Suppressor macrophage (primary cell): ENCODE measurements at regions not wholly inside any gene's neighbourhood (a gene's known extent, or its start where the extent isn't known, plus 50 kb on each side); places are given as distances from the start of the nearest gene placed in this dataset.

Experiments
- DNase-seq, 4 experiments: peaks; one replicate each; pipeline ENCODE4 v3.0.0-alpha.2; 2020 to 2022

DNA sequence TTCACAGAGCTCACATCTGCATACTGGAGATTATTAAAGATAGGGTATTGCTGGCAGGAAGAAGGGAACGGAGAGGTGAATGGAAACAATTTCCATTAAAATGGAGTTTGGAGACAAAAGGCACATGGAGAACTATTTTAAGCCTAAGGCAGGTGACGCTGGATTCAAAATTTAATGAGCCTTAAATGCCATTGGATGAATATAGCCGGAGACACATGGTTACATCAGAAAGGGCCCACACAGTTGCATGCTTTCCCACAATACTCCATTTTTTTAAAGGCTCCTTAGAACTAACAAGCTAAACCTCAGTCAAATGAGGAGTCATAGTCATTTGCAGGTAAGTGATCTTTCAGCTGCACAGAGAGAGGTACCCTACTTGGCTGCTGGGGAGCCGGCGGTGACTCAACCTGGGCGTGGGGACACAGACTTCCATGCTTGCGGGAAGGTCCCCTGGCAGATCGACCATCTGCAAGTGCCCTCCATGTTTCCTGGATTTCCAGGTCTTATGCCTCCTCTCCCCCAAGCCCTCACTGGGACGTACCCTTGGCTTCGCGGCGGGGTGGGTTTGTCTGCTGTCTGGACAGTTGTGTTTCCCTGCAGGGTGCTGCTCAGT lies 259.2 kb downstream of the CBLN1 start:
- DNase-seq = no peak

DNA sequence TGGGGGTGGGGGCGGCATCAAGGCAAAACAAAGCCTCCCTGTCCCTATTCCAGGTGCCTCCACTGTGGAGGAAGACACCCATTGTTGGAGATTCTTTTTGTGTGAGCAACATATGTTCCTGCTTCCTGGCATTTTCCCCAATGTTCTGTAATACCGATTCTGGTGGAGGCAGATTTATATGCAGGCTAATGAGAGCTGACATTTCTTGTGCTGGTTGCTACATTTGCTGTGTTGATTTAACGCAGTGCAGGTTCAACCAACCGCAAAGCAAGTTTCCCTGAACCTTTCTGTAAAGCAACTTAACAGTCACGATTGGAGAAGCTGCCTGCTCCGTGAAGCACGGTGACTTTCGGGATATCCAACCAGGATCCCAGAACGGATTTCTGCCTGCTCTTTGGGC lies 260.5 kb downstream of the CBLN1 start:
- no peak for DNase-seq

DNA sequence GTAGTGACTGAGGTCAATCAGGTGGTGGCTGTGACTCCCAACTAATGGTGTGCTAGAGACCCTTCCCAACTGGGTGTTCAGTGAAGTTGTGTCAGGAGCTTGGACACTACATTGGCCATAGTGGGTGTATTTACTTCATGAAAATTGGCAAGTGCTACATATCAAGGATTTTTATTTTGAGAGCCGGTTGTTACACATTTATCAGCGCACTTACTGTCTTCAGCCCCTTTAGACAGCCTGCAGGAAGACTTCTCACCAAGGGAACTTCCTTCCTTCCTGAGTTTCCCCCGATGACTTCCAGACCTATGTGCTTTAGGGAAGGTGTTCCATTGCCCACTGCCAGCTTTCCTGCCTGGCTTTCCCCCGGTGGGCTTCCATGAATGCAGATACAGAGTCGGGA lies 261.2 kb downstream of the CBLN1 start:
- no peak for DNase-seq

DNA sequence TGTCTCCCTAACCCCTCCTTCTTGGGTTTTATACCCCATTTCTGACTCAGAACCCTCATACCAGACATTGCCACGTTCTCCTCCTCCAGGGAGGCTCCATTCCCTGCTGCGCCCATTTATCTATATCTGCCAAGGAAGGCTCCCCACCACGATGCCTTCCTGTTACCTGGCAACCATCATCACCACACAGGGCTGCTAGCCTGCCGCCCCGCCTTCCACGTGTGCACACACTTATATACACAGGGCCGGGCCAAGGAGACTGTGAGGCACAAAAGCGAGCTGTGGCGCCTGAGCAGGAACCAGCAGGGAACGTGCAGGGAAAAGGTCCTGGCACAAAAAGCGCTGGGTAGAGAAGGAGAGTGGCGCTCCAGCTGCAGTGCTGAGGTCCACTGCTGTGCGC lies 261.8 kb downstream of the CBLN1 start:
- DNase-seq = no peak

DNA sequence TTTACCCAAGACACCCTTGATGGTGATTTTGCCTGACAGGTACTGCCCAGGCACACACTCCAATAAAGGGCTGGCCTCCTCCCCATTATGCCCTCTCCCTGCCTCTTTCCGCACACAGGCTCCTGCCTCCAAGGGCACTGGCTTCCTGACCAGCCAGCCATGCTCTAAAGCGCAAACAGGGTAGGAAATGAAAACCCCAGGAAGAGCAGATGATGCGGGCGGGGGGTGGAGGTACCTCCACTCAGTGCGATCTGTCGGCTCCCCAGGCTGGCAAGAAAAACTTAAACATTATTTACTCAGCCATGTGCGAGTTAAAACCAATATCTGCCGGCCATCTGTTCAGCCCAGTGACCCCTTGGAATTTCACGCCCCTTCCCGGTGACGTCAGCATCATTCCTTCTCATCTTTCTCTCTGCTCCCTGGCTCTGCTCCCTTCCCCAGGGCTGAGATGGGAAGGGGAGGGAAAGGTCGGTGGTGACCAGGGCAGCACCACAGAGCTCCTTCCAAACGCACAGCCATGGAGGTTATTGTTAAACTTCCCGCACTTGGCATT lies 262.5 kb downstream of the CBLN1 start:
- no peak for DNase-seq

DNA sequence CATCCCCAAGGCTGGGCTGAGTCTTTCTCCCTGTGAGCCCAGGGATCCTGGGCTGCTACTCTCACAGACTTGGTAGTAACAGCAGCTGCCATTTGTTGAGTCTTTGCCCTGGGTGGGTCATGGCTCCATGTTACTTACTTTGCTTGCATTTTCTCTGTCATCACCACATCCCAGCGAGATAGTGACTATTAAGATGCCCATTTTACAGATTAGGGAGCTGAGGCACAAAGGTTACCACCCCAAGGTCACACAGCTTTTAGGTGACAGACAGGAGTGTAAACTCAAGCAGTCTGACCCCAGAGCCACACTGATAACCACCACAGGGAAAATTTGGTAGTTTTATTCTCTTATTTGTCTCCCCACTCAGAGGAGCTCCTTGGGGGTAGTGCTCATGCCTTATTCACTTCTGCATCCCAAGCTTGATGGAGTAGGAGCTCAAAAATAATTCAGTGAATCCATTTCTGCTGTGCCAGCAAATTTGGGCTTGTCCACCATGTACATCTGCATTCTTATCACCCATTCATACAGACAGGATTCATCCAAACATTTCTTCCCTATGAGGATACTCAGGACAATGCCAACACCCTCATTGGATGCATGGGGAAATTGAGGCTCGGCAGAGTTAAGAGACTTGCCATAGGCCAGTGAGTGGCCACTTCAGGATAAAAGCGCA lies 263.2 kb downstream of the CBLN1 start:
- DNase-seq = no peak

DNA sequence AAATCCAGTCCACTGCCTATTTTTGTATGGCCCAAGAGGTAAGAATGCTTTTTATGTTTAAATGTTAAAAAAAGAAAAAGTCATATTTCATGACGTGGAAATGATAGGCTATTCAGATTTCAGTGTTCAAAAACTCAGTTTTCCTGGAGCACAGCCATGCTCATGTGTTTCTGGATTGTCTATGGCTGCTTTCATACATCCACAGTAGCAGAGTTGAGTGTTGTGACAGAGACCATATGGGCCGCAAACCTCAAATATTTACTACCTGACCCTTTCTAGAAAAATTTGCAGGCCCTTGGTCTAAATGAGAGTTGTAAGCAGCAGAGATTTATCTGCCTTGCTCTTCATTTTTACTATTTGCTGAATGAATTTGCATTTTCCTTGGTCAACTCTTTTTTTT lies 264.1 kb downstream of the CBLN1 start:
- no peak for DNase-seq

DNA sequence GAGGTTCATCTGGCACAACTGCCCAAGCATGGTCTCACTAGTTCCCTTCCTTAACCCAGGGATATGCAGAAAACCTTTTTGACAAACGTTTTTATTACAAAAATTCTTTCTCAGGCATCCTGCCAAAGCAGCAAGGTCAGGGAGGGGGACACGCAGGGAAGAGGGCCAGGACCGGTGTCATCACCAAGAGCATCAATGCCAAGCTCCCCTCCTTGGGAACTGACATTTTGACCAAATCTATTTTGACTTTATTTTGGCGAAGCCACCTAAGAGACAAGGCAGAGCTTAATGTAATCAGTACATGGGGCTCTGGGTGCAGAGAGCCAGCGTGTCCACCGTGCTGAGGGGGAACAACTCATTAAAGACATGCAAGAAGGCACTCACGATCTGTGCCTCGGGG lies 265.2 kb downstream of the CBLN1 start:
- DNase-seq = no peak

DNA sequence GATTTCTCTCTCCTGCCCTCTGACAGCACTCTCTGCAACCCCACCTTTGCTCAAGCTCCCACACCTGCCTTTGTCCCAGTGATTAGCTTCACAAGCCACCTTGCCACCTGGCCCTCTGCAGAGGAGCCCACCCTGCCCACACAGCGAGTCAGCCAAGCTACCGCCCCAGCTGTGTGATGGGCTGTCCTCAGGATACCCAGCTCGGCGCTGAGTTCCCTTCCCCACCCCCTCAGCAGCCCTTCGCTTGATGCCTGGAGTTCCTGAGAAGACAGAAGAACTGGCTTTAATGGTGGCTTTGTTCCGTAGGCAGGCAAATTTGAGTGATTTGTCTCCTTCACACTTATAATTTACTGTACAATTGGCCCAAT lies 266.4 kb downstream of the CBLN1 start:
- DNase-seq = no peak

DNA sequence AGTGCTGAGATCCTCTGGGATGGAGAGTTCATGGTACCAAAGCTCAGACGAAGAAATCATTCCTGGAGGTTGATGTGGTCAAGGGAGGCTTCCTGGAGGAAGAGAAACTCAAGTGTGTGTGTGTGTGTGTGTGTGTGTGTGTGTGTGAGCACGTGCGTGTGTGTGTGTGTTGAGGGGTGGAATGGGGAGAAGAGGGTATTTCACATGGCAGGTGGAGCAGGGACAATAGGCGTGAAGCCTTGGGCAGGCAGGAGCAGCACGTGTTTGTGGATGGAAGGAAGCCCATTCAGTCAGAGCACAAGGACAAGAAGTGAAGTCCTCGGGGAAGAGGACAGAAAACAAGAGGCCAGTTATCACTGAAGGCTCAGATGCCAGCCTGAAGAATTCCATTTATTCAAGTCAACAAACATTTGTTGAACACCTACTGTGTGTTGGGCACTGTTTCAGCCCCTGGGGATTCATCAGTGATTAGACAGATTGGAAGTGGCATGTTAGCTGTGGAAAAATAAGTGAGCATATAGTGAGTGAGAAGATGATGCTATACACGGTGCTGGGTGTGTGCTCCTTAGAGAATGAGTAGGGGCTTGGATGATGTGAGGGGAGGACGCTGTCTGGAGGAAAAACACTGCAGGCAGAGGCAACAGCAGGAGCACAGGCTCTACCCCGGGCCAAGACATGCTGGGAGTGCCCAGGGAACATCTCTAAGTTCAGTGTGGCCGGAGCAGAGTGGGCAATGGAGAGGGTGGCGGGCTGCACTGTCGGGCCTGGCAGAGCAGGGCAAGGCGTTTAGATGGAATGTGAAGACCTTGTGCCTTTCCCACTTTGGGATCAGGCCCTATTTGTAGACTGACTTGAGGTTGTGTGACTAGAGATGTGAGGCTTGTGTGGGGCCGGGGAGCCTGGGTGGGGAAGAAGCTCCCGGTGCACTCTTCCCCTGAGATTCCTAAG lies 267.1 kb downstream of the CBLN1 start:
- no peak for DNase-seq

DNA sequence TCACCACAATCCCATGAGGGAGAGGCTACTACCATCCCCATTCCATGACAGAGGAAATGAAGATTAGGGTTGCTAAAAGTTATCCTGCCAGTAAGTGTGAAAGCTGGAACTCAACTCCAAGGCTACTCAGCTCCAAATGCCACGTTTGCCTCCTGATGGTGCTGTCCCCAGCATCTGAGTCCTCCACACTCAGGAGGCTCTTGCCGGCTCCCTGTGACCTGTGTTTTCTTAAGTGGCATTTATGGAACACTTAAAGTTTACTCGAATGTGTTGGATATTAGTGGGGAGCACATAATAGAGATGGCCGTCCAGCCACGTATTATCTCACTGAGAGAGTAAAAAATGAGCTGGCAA lies 267.9 kb downstream of the CBLN1 start:
- DNase-seq = no peak

DNA sequence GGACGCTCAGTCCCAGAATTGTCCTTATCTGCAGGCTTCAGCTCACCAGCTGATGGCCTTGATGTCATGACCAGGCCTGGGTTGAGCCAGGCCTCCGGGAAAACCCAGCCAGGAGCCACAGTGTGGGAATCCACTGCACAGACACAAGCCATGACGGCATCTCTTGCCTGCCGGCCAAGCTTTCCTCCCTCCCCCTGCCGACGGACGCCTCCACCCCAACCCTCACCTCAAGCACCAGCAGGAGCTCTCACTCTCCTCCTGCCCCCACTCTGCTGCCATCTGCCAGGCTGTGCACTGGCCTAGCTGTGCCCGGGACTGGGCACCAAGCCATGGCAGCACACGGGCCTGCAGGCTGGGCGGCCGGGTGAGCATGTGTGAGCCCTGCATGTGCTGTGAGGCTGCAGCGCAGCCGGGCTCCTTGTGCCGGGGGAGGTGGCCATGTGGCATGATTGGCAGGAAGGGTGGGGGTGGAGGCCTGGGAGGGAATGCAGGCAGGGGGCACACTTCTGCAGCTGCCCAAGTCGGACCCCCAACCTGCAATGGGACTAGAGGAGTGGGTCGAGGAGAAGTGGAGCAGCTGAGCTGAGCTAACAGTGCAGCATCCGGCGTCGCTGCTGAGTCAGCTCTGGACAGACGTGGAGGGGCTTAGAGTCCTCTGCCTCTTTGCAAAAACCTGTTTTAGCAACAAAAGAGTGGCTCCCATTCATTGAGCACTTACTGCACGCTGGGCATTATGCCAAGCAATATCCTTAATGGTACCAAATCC lies 268.5 kb downstream of the CBLN1 start:
- no peak for DNase-seq

DNA sequence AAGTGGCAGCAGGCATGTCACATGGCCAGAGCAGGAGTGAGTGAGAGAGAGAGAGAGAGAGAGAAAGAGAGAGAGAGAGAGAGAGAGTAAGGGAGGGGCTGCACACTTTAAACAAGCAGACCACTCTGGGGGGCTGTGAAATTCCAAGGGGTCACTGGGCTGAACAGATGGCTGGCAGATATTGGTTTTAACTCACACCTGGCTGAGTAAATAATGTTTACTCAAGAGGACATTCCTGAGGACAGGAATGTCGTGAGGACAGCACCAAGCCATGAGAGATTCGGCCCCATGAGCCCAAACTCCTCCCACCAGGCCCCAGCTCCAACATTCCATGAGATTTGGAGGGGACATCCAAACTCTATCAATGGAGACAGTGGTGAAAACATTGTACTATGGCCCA lies 269.7 kb downstream of the CBLN1 start:
- no peak for DNase-seq

DNA sequence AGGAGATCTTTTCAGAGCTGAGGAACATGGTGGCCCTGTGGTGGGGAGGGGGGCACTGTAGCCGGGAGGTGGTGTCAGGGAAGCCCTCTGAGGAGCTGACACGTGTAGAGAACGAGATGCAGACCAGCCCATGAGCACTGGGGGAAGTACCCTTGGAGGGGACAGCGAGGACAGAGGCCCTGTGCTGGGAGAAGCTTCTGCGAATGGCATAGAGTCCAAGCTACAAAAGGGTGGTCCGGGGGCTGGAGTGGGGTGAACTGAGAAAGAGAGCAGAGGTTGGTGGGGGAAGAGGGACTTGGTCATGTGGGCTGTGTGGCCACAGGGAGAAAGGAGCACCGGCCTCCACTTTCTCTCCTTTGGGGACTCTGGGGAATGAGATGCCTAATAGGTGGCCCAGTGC lies 270.8 kb downstream of the CBLN1 start:
- no peak for DNase-seq

DNA sequence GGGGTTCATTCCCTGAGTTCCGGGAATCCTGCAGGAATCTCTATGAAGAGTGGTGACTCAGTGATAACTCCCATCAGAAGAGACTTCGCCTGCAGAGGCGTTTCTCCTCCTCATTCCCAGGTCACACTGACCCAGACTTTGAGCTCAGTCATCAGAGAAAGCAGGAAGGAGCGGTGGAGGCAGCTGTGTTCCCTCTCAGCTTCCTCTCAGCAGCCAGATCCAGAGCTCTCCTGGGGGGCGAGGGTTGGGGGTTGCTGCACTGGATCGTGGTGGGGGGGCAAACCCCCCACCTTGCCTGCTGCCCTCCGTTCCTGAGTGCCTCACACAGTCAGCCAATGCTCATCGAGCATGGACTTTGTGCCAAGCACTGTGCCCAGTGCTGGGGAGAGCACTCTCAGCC lies 271.2 kb downstream of the CBLN1 start:
- no peak for DNase-seq

DNA sequence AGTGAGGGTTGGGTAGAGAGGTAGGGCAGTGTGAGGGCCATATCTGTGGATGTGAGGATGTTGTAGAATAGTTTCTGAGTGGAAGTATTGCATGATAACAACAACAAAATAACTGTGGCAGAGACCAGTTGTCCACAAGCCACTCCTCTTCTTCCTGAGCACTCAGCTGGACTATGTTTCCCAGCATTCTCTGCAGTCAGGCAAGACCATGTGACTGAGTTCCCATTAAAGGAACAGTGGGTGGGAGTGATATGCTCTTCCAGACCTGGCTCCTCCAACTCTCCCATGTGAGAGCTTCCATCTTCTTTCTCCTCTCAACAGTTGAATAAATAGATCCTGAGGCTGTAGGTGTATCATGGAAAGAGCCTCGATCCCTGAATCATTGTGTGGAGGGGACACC lies 272.4 kb downstream of the CBLN1 start:
- DNase-seq = no peak

DNA sequence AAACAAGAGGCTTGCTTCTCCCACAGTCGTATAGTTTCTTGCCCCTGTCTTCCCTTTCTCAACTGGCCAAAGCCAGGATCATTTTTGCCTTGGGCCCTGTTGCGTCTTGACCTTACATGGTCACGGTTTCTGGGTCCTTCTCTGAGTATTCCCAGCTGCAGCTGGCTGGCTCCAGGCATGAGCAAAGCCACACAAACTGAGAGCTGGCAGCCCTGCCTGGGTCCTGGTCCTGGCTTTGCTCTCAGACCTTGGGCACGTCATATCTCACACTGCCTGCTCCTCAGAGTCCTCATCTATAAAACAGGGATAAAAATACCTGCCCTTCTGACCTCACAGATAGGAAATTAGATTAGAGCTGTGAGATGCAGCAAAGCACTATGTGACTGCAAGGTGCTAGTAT lies 277.6 kb downstream of the CBLN1 start:
- no peak for DNase-seq

DNA sequence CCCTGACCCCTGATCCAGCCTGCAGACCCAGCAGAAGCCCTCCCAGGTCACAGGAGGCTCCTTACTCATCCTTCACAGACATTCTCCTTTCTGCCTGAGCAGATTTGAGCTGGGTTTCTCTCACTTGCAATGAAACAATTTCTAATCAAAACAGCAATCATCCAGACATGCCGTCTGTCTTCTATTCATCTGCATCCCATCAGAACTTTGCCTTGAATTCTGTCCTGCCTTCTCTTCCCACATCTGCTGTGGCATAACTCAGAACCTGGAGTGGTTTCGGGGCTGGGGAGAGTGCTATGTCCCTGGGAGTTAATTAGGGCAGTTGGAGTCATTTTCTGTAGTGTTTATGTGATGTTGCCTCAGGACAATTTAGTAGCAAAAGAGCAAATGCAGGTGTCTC lies 278.6 kb downstream of the CBLN1 start:
- no peak for DNase-seq

DNA sequence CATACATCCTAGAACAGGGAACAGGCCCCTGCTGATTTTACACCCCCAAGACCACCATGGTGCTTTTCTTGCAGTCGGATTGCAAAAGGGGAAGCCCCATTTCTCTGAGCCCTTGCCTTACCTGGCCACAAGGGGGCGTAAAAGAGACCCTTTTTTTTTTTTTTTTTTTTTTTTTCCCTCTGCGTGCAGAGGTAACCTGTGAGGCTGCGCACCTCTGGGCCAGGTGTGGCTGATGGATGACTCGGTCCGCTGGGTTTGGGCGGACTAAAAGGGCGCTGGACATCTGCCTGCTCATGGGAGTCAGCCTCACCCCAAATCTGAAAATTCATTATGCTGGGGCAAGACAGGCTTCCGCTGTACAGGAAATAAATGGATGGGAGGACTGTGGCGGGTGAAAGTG lies 281.0 kb downstream of the CBLN1 start:
- DNase-seq = no peak

DNA sequence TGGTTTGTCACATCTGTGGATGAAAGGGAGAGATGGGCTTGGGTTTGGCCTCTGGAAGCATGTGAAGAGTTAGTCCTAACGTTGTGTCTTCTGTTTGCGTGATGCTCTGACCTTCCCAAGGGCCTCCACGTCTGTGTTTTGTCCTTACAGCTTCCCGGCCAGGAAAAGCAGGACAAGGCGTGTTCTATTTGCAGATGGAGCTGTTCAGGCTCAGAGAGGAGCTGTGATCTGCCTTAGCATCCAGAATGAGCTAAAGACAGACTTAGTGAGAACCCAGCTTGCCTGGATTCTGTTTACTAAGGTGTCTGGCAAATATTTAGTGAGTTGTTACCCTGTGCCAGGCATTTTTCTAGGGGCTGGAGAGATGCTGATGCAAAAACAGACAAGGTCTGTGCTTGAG lies 282.1 kb downstream of the CBLN1 start:
- no peak for DNase-seq

DNA sequence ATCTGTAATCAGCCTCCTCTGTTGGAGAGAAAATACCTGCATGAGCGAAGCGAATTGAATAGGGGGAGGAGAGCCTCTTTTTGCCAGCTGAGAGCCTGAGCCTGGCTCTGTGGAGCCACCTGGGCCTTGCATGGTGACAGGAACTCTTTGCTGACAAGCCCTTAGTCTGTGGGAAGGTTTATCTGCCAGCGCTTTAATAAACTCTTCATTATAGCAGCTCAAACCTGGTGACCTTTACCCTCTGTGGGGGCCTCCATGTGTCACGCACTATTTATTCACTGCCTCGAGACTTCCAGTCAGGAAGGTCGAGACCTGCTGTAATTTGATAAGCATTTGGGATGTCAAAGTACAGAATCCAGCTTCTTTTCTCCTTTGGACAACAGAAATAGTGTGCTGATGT lies 282.6 kb downstream of the CBLN1 start:
- no peak for DNase-seq

DNA sequence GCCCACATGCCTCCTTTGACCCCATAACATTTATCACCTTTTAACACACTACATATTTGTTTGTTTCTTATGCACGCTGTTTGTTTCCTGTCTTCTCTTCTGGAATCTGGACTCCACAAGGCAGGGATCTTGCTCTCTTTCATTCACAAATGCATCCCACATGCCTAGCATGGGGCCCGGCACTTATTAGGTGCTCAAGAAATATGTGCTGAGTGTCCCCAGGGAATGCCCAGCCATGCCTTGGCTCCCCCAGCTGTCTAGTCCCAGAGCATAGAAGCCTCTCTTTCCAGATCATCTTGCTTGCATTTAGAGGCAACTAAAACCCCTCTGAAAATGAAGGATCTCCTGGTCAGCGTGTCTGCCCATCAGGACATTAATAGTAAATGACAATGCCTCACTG lies 283.7 kb downstream of the CBLN1 start:
- no peak for DNase-seq

DNA sequence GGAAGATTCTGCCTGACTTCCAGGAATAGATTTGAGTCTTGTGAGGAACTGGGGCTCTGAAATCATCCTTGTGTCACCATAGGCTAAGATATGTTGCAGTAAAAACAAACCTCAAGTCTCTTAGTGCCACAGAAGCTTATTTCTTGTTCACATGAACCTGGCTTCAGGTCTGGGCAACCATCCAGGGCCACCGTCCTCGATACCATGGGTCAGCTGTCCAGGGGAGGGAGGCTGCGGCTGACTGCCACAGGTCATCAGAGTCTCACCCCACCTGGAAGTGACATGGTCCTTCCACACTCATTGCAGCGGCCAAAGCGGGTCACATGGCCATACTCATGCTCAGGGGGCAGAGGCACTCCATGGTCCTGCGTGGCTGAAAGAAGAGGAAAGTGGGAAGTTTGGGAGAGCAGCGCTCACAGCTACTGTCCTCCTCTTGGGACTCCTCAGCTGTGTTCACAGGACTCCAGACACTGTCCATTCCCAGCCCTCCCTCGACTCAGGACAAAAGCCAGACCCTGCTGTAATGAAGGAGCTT lies 284.5 kb downstream of the CBLN1 start:
- DNase-seq = no peak
